Left lung (tissue), 4 donors: ENCODE measurements at regions not wholly inside any gene's neighbourhood (a gene's known extent, or its start where the extent isn't known, plus 50 kb on each side); places are given as distances from the start of the nearest gene placed in this dataset.
A peak's percentile ranks its signal among the peaks of the same experiment; 100 is the strongest.
"Not testable (repeated sequence)": the region's sequence is repeated elsewhere in the genome, so short reads cannot be mapped to it uniquely, and the experiment has no call there.

Experiments used
- ATAC-seq: fragments of 200-7000 bp; cut with Tn5 transposase; one replicate; pipeline ENCODE4 v1.9.1; 2020; ENCODE audit warnings: moderate library complexity
- DNase-seq, 4 donors: peaks; one replicate each; pipeline ENCODE4 v3.0.0-alpha.2; 2013 to 2020
- H3K27ac ChIP-seq, 2 donors: fragments of 200-600 bp; sonication (generic) in 1 of 2; one replicate each; pipeline versions ENCODE4 v1.5.0 to v1.8.0; 2020 to 2021
- H3K27me3 ChIP-seq, 2 donors: fragments of 200-600 bp; sonication (generic) in 1 of 2; one replicate each; pipeline versions ENCODE4 v1.5.0 to v1.8.0; 2020 to 2021
- H3K36me3 ChIP-seq, 2 donors: fragments of 200-600 bp; sonication (generic) in 1 of 2; one replicate each; pipeline versions ENCODE4 v1.5.0 to v1.8.0; 2020 to 2021
- H3K4me1 ChIP-seq, 2 donors: fragments of 200-600 bp; one replicate each; pipeline ENCODE4 v1.8.0; 2021
- H3K4me3 ChIP-seq, 2 donors: fragments of 200-600 bp; sonication (generic) in 1 of 2; one replicate each; pipeline versions ENCODE4 v1.5.0 to v1.8.0; 2020 to 2021; ENCODE audit warnings: mild to moderate bottlenecking in 1 of 2
- H3K9me3 ChIP-seq, 2 donors: fragments of 200-600 bp; sonication (generic) in 1 of 2; one replicate each; pipeline versions ENCODE4 v1.5.0 to v1.8.0; 2020 to 2021
- intact Hi-C, 2 donors: fragments of 100-400 bp; cut with DNase I; formaldehyde crosslinking; loops; one replicate each; pipeline versions ENCODE4 v1.11.2 to v1.14.2; 2022
- TF ChIP-seq, protein P1 (sequence below), 2 donors: fragments of 200-600 bp; sonication (generic) in 1 of 2; IDR thresholded peaks; one replicate each; pipeline versions ENCODE4 v1.5.0 to v1.8.0; 2021; ENCODE audit warnings: antibody characterized with exemption in 2 of 2
- donor health status: DM: no; HTN: yes; CAD: no.
- donor health status: DM: no; HTN: no; CAD: no.

GRCh38 chr16:29141586-29142324 lies 156.9 kb downstream of the LAT start:
- TF ChIP-seq, protein P1, sequence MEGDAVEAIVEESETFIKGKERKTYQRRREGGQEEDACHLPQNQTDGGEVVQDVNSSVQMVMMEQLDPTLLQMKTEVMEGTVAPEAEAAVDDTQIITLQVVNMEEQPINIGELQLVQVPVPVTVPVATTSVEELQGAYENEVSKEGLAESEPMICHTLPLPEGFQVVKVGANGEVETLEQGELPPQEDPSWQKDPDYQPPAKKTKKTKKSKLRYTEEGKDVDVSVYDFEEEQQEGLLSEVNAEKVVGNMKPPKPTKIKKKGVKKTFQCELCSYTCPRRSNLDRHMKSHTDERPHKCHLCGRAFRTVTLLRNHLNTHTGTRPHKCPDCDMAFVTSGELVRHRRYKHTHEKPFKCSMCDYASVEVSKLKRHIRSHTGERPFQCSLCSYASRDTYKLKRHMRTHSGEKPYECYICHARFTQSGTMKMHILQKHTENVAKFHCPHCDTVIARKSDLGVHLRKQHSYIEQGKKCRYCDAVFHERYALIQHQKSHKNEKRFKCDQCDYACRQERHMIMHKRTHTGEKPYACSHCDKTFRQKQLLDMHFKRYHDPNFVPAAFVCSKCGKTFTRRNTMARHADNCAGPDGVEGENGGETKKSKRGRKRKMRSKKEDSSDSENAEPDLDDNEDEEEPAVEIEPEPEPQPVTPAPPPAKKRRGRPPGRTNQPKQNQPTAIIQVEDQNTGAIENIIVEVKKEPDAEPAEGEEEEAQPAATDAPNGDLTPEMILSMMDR (IDR thresholded peaks at IDR 0.05), result no peak
- no peaks in the 10 kb centered on the region for H3K9me3 ChIP-seq
- ATAC-seq (no peak), DNase-seq (peak in 1 of 4 donors; percentile 5)
- H3K4me3 ChIP-seq, result no peak overlapping the region
- no peaks in the 10 kb centered on the region for H3K27me3 ChIP-seq
- H3K4me1 ChIP-seq, result no peaks in the 10 kb centered on the region
- peaks cover 0 to 12% of the 10 kb centered on the region in 2 donors for H3K36me3 ChIP-seq
- H3K27ac ChIP-seq, result no peak overlapping the region
- intact Hi-C loops, result no loop called here

GRCh38 chr16:29141121-29141520 lies 156.3 kb downstream of the LAT start:
- H3K4me1 ChIP-seq, intact Hi-C loops, H3K36me3 ChIP-seq, H3K4me3 ChIP-seq, H3K27ac ChIP-seq, H3K27me3 ChIP-seq, ATAC-seq, H3K9me3 ChIP-seq, DNase-seq: not testable (repeated sequence)

GRCh38 chr16:29139901-29140855 lies 155.3 kb downstream of the LAT start:
- H3K4me3 ChIP-seq, H3K36me3 ChIP-seq, H3K9me3 ChIP-seq, H3K27ac ChIP-seq, ATAC-seq, H3K4me1 ChIP-seq, intact Hi-C loops, H3K27me3 ChIP-seq: not testable (repeated sequence)
- DNase-seq, result peak in 1 of 4 donors; percentile 12

DNA sequence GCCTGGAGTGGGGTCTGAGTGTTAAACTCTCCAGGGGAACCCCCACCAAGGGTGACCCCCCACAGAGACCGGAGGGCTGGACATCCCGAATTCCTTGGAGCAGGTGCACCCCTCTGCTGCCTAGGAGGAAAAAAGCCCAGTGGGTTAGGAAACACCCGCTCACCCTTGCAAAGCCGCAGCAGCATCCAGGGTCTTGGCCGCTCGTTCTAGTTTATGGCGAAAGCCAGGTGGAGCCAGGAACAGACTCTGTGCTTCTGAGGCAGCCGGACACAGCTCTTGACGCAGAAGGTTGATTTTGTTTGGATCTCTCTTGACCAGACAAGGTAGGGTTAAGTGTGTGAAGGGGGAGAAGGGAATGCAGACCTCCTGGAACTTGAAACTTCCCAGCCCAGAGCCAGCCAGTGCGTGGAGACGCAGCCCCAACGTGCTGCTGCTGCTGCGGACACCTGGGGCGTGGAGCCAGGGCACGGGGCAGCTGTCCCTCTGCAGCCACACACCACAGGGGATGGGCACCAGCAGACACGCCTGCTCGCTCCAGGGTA lies 154.5 kb downstream of the LAT start:
- ATAC-seq (no peak), DNase-seq (no peak)
- peaks cover 0 to 2% of the 10 kb centered on the region in 2 donors for H3K36me3 ChIP-seq
- H3K27ac ChIP-seq, result no peak overlapping the region
- no peak overlapping the region for H3K4me3 ChIP-seq
- TF ChIP-seq, protein P1 (IDR thresholded peaks at IDR 0.05), result no peak
- H3K27me3 ChIP-seq, result no peaks in the 10 kb centered on the region
- no peaks in the 10 kb centered on the region for H3K4me1 ChIP-seq
- intact Hi-C loops, result no loop called here
- H3K9me3 ChIP-seq, result no peaks in the 10 kb centered on the region

DNA sequence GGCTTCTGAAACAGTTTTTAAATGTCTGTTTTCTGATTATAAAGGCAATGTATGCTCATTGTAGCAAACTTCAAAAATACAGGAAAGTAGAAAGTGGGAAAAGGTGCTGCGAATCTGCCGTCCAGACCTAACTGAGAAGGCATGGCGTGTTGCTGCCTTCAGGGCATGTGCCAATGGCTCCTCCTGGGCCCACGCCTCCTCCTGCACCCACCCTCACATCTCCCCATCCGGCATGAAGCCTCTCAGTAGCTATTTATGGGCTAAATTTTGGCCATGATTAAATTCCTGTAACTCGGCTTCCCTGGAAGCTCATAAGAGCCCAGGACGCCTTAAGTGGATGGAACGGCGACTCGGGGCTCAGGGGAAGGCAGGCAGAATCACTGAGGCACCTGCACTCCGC lies 153.8 kb downstream of the LAT start:
- DNase-seq, H3K36me3 ChIP-seq, H3K27ac ChIP-seq, intact Hi-C loops, H3K4me1 ChIP-seq, H3K4me3 ChIP-seq, H3K27me3 ChIP-seq, H3K9me3 ChIP-seq, ATAC-seq: not testable (repeated sequence)

DNA sequence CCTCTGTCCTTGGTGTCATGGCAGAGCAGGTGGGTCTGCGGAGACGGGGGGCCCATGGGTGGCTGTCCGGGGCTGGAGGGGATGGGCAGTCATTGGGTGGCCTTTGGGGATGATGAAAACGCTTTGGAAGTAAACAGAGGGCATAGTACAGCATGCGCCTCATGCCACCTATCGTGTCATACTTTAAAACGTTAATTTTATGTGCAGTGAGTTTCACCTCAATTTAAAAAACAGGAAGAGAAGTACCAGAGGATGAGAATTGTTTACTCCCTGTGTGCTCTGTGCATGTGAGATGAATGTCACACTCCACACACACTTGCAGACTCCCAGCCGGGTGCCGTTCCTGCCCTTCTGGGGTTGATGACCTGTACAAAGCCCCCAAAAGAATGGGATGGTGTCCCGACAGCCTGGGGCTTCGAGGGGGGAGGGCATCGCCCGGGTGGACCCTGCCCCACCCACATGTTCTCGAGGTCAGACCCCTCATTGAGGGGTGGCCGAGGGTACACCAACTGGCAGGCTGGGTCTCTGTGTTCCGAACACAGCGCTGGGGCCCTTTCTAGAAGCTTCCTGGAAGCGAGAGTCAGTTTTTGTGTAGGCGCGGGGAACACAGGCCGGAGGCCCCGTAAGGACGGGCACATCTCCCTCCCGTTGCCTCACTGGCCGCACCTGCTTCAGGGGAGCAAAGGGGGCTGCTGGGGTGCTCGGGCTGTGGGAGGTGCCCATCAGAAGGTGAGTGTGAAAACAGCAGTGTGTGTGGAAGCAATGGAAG lies 153.2 kb downstream of the LAT start:
- H3K27ac ChIP-seq, DNase-seq, H3K9me3 ChIP-seq, ATAC-seq, H3K36me3 ChIP-seq, H3K4me3 ChIP-seq, intact Hi-C loops, H3K27me3 ChIP-seq, H3K4me1 ChIP-seq: not testable (repeated sequence)

DNA sequence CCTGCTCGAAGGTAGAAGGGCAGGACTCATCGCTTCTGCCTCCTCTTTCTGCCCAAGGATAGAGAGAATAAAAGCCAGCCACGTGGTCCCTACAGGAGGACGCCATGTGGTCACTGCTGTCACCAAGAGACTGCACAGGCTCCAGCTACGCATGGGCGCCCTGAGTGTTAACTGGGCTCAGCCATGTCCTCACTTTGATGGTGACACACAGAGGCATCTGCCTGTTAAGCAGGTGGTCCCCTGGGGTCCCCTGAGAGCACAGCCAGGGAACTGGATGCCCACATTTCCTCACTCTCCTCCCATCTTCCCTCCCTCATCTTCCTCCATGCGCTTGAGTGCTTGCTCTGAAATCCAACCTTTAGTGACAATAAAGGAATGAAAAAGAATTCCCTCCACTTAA lies 152.6 kb downstream of the LAT start:
- intact Hi-C loops, H3K36me3 ChIP-seq, H3K27ac ChIP-seq, DNase-seq, H3K9me3 ChIP-seq, H3K4me3 ChIP-seq, ATAC-seq, H3K4me1 ChIP-seq, H3K27me3 ChIP-seq: not testable (repeated sequence)

DNA sequence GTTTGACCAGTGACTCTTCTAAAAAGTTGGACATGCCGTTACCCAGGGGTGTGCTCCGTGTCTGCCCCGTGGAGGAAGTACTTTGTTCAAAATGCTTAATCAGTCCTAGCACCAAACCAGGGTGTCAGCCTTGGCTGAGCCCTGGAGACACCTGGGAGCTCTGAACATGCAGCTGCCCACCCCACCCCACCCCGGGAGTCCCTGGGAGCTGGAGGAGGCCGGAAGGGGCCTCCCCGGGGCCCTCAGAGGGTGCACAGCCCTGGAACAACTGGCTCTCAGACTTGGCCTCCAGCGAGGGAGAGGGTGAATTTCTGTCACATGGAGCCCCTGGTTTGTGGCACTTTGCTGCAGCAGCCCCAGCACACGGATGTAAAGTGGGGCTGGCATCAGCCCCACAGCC lies 152.1 kb downstream of the LAT start:
- DNase-seq, intact Hi-C loops, H3K4me1 ChIP-seq, H3K27me3 ChIP-seq, H3K9me3 ChIP-seq, ATAC-seq, H3K27ac ChIP-seq, H3K4me3 ChIP-seq, H3K36me3 ChIP-seq: not testable (repeated sequence)

DNA sequence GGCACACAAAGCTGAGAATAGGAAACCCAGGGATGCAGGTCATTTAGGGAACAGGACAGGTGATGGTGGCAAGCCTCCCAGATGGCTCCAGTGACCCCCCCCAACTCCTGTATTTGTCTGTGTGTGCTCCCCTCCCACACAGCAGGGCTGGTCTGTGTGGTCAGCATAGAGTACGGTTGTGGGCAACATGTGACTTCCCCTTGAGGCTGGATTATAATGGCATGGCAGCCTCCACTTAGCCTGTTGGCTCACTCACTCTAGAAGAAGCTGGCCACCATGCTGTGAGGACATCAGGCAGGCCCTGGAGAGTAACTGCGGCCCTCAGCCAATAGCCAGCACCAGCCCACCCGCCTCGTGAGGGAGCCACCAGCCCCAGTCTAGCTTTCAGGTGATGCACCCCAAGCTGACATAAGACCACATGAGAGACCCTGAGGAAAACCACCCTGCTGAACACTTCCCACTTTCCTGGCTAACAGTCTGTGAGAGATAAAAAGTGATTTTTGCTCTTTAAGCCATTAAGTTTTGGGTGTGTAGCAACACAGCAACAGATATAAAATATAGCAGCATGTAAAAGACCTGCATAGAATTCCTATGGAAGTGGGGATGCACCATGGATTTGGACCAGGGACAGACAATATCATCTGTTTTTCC lies 151.3 kb downstream of the LAT start:
- H3K9me3 ChIP-seq, H3K27ac ChIP-seq, H3K4me3 ChIP-seq, H3K27me3 ChIP-seq, ATAC-seq, intact Hi-C loops, DNase-seq, H3K36me3 ChIP-seq, H3K4me1 ChIP-seq: not testable (repeated sequence)

- H3K4me1 ChIP-seq, H3K27me3 ChIP-seq, intact Hi-C loops, DNase-seq, H3K4me3 ChIP-seq, H3K36me3 ChIP-seq, H3K9me3 ChIP-seq, H3K27ac ChIP-seq, ATAC-seq: not testable (repeated sequence)
Observed at GRCh38 chr16:29135098-29135497, 150.2 kb downstream of the LAT start.
